Hepatocyte (in vitro differentiated cells): ENCODE measurements at regions not wholly inside any gene's neighbourhood (a gene's known extent, or its start where the extent isn't known, plus 50 kb on each side); places are given as distances from the start of the nearest gene placed in this dataset.

Experiments used
- EZH2 ChIP-seq: fragments of 200-600 bp; sonication (generic); IDR thresholded peaks from 2 replicates; pipeline ENCODE4 v1.6.1; 2016; ENCODE audit warnings: antibody characterized with exemption, mild to moderate bottlenecking, borderline replicate concordance
- TF ChIP-seq, protein P1 (sequence below): fragments of 200-600 bp; sonication (generic); IDR thresholded peaks from 2 replicates; pipeline ENCODE4 v1.5.1; 2016; ENCODE audit warnings: antibody characterized with exemption, mild to moderate bottlenecking; ENCODE audit not compliant: poor library complexity

DNA sequence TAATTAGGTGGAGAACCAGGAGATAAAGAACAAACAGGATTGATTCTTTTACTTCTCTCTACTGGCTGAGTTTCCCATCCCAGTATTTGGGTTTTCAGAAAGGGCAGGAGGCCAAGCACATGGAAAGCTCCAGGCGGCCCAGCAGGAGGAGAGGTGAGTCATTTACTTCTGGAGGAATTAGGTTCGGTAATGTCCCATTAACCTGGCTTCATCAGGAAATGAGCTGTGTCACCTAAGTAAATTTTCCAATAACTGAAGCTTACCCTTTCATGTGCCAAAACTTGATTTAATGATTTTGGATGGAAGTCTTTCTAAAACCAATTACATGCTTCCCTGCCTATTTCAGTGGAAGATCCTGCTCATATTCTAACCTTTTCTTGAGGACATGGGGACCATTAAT lies 257.6 kb upstream of the USP24 start:
- TF ChIP-seq, protein P1, sequence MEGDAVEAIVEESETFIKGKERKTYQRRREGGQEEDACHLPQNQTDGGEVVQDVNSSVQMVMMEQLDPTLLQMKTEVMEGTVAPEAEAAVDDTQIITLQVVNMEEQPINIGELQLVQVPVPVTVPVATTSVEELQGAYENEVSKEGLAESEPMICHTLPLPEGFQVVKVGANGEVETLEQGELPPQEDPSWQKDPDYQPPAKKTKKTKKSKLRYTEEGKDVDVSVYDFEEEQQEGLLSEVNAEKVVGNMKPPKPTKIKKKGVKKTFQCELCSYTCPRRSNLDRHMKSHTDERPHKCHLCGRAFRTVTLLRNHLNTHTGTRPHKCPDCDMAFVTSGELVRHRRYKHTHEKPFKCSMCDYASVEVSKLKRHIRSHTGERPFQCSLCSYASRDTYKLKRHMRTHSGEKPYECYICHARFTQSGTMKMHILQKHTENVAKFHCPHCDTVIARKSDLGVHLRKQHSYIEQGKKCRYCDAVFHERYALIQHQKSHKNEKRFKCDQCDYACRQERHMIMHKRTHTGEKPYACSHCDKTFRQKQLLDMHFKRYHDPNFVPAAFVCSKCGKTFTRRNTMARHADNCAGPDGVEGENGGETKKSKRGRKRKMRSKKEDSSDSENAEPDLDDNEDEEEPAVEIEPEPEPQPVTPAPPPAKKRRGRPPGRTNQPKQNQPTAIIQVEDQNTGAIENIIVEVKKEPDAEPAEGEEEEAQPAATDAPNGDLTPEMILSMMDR = no peak
- TF ChIP-seq EZH2 = no peak
